COLO668 (cell line): ENCODE measurements at regions not wholly inside any gene's neighbourhood (a gene's known extent, or its start where the extent isn't known, plus 50 kb on each side); places are given as distances from the start of the nearest gene placed in this dataset.
A peak's percentile ranks its signal among the peaks of the same experiment; 100 is the strongest.

Experiments
- DNase-seq: peaks from one replicate; lab custom pipeline; 2025; ENCODE audit not compliant: unreplicated experiment; lab: John Stamatoyannopoulos, UW

DNA sequence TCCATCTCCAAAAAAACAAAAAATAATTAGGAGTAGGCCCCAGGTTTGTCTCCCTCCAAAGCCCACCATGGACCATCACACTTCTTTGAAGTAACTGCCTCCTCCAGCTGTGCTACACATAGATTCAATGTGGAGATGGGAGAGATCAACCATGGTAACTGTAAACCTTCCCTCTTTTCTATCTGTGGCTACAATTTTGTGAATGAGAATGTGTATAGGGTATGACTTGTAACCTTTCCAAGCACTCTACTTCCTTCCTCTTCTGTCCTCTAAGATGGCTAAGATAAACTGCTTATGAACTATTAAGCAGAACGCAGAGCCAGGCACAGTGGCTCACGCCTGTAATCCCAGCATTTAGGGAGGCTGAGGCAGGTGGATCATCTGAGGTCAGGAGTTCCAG is 55.5 kb upstream of the ATP11B start:
- no peak for DNase-seq

DNA sequence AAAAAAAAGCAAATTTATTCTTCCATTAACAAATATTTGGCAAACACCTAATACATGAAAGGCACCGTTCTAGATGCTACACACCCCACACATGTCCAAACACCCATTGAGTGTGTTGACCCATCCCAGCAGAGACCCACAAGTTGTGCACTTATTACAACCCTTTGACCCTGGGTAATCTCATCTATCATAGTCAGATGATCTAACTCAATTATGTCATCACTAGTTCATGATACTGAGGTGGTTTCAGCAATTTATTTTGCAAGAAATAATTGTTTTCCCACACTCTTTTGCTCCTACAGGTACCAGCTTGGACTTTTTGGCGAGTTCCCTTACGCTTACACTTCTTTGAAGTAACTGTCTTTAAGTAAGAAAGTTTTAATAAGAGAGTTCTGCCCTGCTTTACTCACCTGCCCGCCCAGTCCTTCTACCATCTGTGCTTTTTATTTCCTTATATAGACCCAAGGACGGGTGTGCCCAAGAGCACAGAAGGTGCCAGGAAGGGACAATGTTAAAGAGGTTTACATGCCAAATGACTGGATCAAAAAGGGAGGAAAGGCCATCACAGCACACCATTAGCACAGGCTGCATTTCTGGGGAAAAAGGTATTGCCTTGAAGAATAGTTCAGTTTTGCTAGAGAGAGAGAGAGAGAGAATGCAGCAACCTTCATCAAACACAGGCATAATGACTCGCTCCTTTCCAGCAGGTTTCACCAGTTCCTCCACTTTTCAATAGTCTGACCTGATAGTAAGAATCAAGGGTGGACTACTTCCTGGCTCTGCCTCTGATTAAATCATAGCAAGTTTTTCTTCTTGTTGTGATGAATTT is 54.5 kb upstream of the ATP11B start:
- DNase-seq, result no peak

DNA sequence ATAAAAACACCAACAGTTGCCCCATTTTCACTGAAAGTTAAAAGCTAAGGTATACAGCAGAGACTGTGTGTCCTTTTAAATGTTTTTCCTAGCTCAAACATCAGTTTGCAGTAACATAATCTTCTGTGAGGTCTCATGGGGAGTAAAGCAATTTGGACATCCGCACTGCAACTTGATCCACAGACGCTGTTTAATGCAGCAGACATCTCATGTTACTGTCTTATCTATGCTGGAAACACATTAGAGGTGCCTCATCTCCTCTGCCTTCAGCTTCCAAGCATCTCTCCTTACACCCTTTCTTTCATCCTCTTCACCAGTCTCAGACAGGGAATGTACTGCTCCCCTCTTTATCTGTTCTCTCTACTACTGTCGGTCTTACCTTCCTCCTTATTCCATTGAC is 53.7 kb upstream of the ATP11B start:
- no peak for DNase-seq

- DNase-seq, result peak; percentile 2
These were observed 52.6 kb upstream of the ATP11B start for GRCh38 chr3:182740710-182741109.

- no peak for DNase-seq
These were observed 52.1 kb upstream of the ATP11B start for GRCh38 chr3:182741214-182741613.
